ENCODE measurements at regions not wholly inside any gene's neighbourhood (a gene's known extent, or its start where the extent isn't known, plus 50 kb on each side); places are given as distances from the start of the nearest gene placed in this dataset.
"Not testable (repeated sequence)": the region's sequence is repeated elsewhere in the genome, so short reads cannot be mapped to it uniquely, and the experiment has no call there.

GRCh38 chr18:35876243-35876642, 96.2 kb upstream of the RMP24 start:
- DNase-seq: no peak

DNA sequence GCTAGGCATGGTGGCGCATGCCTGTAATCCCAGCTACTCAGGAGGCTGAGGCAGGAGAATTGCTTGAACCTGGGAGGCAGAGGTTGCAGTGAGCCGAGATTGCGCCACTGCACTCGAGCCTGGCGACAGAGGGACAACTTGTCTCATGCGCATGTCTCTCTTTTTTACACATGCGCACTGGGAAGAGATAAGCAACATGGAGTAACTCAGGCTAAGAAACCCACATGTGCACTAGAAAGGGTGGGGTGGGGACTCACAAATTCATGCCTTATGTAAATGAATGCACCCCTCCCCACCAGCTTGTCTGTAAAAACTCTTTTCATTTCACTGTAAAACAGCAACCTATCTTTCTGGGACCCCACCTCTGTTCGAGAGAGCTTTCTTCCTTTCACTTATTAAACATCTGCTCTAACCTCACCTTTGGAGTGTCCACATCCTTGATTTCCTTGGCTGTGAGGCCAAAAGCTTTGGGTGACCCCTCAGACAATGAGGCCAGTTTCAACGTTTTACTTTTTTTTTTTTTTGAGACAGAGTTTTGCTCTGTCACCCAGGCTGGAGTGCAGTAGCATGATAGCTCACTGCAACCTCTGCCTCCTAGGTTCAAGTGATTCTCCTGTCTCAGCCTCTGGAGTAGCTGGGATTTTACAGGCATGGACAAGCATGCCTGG, 91.6 kb upstream of the RMP24 start:
- no peak for DNase-seq

DNA sequence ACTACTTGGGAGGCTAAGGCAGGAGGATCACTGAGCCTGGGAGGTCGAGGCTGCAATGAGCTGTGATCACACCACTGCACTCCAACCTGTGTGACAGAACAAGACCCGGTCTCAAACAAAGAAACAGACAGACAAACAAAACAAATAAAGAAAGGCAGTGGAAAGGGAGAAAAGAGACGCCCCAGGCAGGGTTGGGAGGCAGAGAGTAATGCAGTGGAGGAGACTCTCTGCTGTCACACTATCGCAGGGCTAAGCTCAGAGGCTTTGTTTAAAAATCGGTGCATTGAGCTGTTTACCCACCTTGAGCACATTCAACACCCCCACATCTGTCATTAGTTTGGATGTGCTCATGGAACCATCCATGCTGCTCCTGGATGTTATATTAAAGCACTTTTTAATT, 84.2 kb upstream of the RMP24 start:
- no peak for DNase-seq

DNA sequence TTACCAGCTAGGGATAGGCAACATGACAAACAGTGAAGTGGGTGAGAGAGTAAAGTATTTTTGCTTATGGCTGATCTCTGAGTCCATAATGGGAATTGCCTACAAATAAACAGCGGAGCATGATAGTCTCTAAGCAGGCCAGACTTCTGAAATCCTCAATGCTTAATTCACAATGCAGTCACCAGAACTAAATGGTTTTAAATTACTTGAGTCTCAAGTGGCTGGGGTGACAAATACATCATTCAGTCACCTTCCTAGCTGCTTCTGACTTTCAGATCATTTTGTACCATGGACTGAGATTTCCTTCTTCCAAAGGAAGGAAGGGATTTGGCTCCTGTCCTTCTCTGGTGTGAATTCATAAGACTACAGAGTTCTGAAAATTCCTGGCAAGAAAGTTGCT, 82.8 kb upstream of the RMP24 start:
- no peak for DNase-seq

DNA sequence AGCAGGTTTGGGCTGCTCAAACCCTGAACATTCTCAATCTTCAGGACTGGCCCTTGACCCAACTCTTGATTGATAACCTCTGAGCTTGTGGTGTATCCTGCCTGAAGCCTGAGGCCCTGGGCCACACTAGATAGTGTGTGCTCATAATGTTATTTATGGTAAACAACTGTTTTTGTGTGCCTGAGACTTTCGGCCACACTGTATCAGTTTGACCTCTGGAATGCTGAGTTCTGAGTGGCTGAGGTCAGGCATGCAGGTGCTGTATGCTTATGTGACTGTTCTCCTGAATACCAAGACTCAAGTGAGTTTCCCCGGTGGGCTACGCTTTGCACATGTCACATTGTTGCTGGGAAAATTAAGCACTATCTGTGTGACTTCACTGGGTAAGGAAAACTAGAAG, 82.2 kb upstream of the RMP24 start:
- DNase-seq: no peak

GRCh38 chr18:35892118-35892517, 80.4 kb upstream of the RMP24 start:
- no peak for DNase-seq

DNA sequence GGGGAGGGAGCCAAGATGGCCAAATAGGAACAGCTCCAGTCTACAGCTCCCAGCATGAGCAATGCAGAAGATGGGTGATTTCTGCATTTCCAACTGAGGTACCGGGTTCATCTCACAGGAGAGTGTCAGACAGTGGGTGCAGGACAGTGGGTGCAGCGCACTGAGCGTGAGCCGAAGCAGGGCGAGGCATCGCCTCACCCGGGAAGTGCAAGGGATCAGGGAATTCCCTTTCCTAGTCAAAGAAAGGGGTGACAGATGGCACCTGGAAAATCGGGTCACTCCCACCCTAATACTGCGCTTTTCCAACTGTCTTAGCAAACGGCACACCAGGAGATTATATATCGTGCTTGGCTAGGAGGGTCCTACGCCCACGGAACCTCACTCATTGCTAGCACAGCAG, 75.0 kb upstream of the RMP24 start:
- DNase-seq: not testable (repeated sequence)

GRCh38 chr18:35904389-35905037, 68.0 kb upstream of the RMP24 start:
- DNase-seq: no peak

- DNase-seq: no peak
Observed at GRCh38 chr18:35905436-35905835, 67.0 kb upstream of the RMP24 start.

- DNase-seq: not testable (repeated sequence)
Observed at GRCh38 chr18:35906291-35906690, 66.2 kb upstream of the RMP24 start.

- no peak for DNase-seq
Observed at GRCh38 chr18:35910327-35910726, 62.2 kb upstream of the RMP24 start.

GRCh38 chr18:35912332-35912731, 60.1 kb upstream of the RMP24 start:
- no peak for DNase-seq

GRCh38 chr18:35915056-35915455, 57.4 kb upstream of the RMP24 start:
- DNase-seq: no peak

DNA sequence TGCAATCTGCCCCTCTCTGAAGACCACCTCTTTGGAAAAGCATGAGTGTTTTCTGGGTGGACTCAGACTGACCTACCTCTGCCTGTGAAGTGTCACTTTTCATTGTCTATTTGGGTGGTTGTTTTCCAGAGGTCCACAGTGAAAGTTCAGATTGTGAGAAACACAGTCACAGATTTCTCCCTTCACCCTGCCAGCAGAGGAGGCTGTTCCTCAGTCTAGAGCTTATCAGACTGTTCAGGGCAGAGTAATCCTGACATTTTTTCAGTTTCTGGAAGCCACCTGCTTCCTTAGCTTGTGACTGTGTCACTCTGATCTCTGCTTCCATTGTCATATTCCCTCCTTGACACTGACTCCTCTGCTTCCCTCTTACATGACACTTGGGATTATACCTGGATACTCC, 55.4 kb upstream of the RMP24 start:
- DNase-seq: no peak

DNA sequence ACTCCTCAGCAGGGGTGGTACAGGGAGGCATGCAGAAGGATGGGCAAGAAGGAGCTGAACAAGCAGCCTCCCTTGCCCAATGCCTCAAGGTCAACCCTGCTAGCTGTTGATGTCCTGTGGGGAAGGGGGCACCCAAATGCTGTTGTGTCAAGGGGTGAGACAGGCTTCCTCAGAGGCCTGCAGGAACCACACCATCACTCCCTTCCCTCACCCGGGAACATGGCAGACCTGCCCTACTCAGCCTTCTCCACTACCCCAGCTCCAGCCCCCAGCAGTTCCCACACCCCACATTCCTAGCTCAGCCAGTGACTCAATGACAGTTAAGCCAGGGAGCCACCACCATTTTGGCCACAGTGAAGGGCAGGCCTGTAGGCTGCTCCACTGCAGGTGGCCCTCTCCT, 53.9 kb upstream of the RMP24 start:
- no peak for DNase-seq

- no peak for DNase-seq
Observed at GRCh38 chr18:35919179-35919578, 53.3 kb upstream of the RMP24 start.

- no peak for DNase-seq
Observed at GRCh38 chr18:35920623-35921022, 51.9 kb upstream of the RMP24 start.
